ENCODE measurements at regions not wholly inside any gene's neighbourhood (a gene's known extent, or its start where the extent isn't known, plus 50 kb on each side); places are given as distances from the start of the nearest gene placed in this dataset.
A peak's percentile ranks its signal among the peaks of the same experiment; 100 is the strongest.

GRCh38 chr17:72342627-72343527 lies 222.1 kb downstream of the SOX9 start:
- DNase-seq (ENCODE audit: low read depth), result no peak

- no peak for DNase-seq (ENCODE audit: low read depth)
These were observed 223.1 kb downstream of the SOX9 start for GRCh38 chr17:72343911-72344310.

- no peak for DNase-seq (ENCODE audit: low read depth)
These were observed 223.8 kb downstream of the SOX9 start for GRCh38 chr17:72344613-72345012.

GRCh38 chr17:72345088-72345487 lies 224.3 kb downstream of the SOX9 start:
- no peak for DNase-seq (ENCODE audit: low read depth)

- DNase-seq (ENCODE audit: low read depth), result no peak
These were observed 224.7 kb downstream of the SOX9 start for GRCh38 chr17:72345536-72345935.

- no peak for DNase-seq (ENCODE audit: low read depth)
These were observed 225.5 kb downstream of the SOX9 start for GRCh38 chr17:72346306-72346705.

- no peak for DNase-seq (ENCODE audit: low read depth)
These were observed 228.2 kb downstream of the SOX9 start for GRCh38 chr17:72349011-72349410.

GRCh38 chr17:72349491-72349995 lies 228.7 kb downstream of the SOX9 start:
- DNase-seq (ENCODE audit: low read depth), result no peak

GRCh38 chr17:72350073-72350472 lies 229.3 kb downstream of the SOX9 start:
- DNase-seq (ENCODE audit: low read depth), result no peak

GRCh38 chr17:72351365-72351764 lies 230.5 kb downstream of the SOX9 start:
- DNase-seq (ENCODE audit: low read depth), result no peak

GRCh38 chr17:72351884-72352346 lies 231.1 kb downstream of the SOX9 start:
- DNase-seq (ENCODE audit: low read depth), result no peak

GRCh38 chr17:72353502-72353901 lies 232.7 kb downstream of the SOX9 start:
- no peak for DNase-seq (ENCODE audit: low read depth)

GRCh38 chr17:72354071-72354470 lies 233.3 kb downstream of the SOX9 start:
- no peak for DNase-seq (ENCODE audit: low read depth)

- peak; percentile 26 for DNase-seq (ENCODE audit: low read depth)
These were observed 237.0 kb downstream of the SOX9 start for GRCh38 chr17:72357764-72358365.

- peak; percentile 78 for DNase-seq (ENCODE audit: low read depth)
These were observed 237.6 kb downstream of the SOX9 start for GRCh38 chr17:72358465-72358864.

GRCh38 chr17:72359274-72359673 lies 238.5 kb downstream of the SOX9 start:
- no peak for DNase-seq (ENCODE audit: low read depth)

- no peak for DNase-seq (ENCODE audit: low read depth)
These were observed 239.0 kb downstream of the SOX9 start for GRCh38 chr17:72359811-72360210.

GRCh38 chr17:72360386-72360940 lies 239.6 kb downstream of the SOX9 start:
- no peak for DNase-seq (ENCODE audit: low read depth)

- DNase-seq (ENCODE audit: low read depth), result peak; percentile 20
These were observed 241.1 kb downstream of the SOX9 start for GRCh38 chr17:72361892-72362291.

GRCh38 chr17:72362376-72363088 lies 241.7 kb downstream of the SOX9 start:
- peak; percentile 86 for DNase-seq (ENCODE audit: low read depth)

GRCh38 chr17:72363089-72363610 lies 242.3 kb downstream of the SOX9 start:
- DNase-seq (ENCODE audit: low read depth), result peak; percentile 55

GRCh38 chr17:72365857-72366414 lies 245.1 kb downstream of the SOX9 start:
- peak; percentile 65 for DNase-seq (ENCODE audit: low read depth)

Data from EH (cell line).